Right ventricle myocardium inferior (tissue), 1 donor: ENCODE measurements at regions not wholly inside any gene's neighbourhood (a gene's known extent, or its start where the extent isn't known, plus 50 kb on each side); places are given as distances from the start of the nearest gene placed in this dataset.

Source experiments
- ATAC-seq: fragments of 200-7000 bp; cut with Tn5 transposase; one replicate; pipeline ENCODE4 v1.9.1; 2020; ENCODE audit warnings: mild to moderate bottlenecking, moderate library complexity
- DNase-seq: peaks from one replicate; pipeline ENCODE4 v3.0.0; 2021; ENCODE audit errors: missing footprints
- intact Hi-C: fragments of 100-400 bp; cut with DNase I; formaldehyde crosslinking; loops from one replicate; pipeline ENCODE4 v1.11.0; 2022
- donor health status: DM: no; HTN: yes; CAD: no; lungs with severe emphysema.

DNA sequence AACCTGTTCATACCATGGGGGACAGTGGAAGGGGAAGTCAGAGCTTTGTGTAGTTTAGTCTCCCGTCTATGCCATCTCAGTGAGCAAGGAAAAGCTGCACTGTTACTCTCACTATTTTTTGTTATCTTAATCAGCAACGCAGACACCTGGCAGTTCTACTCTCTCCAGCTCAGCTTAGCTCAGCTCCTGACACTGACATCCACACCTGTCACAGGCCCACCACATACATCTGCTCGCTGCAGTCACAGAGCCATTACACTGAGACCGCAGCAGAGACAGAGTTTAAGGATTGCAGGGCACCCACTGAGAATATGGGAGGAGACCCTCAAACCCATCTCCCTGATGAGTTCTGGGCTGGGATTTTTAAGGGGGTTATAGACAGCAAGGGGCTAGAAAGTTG is 257.3 kb upstream of the AKR1E2 start:
- intact Hi-C loops, result no loop called here
- ATAC-seq (no peak), DNase-seq (no peak)

GRCh38 chr10:4568086-4568485 is 257.9 kb upstream of the AKR1E2 start:
- ATAC-seq (no peak), DNase-seq (no peak)
- intact Hi-C loops, result no loop called here

GRCh38 chr10:4567637-4568036 is 258.4 kb upstream of the AKR1E2 start:
- no peak for DNase-seq
- intact Hi-C loops, result no loop called here
- no peak for ATAC-seq

GRCh38 chr10:4566011-4566410 is 260.0 kb upstream of the AKR1E2 start:
- intact Hi-C loops, result no loop called here
- ATAC-seq (no peak), DNase-seq (no peak)

DNA sequence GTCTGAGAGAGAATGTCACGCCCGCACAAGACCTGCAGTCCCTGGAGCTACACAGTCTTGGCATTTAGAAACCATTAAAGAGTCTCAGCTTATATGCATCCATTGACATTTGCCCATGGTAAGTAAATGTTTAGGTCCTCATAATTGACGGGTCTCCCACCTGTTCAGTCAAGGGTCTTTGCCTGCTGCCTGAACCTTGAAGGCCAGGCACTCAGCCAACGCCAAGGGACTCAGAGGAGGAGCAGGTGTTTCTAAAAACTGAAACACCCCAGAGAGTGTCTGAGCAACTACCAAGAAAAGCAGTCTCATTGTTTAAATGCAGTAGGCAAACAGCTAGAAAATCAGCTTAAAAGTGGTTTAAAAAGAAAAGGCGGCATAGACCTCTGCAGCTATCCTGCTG is 264.7 kb upstream of the AKR1E2 start:
- ATAC-seq (no peak), DNase-seq (no peak)
- intact Hi-C loops, result no loop called here

- intact Hi-C loops, result no loop called here
These were observed 268.5 kb upstream of the AKR1E2 start for GRCh38 chr10:4557469-4557868.

GRCh38 chr10:4556527-4556926 is 269.5 kb upstream of the AKR1E2 start:
- intact Hi-C loops, result no loop called here
- DNase-seq (no peak), ATAC-seq (no peak)

More at GRCh38 chr10:4557469-4557868, 268.5 kb upstream of the AKR1E2 start:
- DNase-seq (no peak), ATAC-seq (no peak)

GRCh38 chr10:4555920-4556319 is 270.1 kb upstream of the AKR1E2 start:
- intact Hi-C loops, result no loop called here
- DNase-seq (no peak), ATAC-seq (no peak)

DNA sequence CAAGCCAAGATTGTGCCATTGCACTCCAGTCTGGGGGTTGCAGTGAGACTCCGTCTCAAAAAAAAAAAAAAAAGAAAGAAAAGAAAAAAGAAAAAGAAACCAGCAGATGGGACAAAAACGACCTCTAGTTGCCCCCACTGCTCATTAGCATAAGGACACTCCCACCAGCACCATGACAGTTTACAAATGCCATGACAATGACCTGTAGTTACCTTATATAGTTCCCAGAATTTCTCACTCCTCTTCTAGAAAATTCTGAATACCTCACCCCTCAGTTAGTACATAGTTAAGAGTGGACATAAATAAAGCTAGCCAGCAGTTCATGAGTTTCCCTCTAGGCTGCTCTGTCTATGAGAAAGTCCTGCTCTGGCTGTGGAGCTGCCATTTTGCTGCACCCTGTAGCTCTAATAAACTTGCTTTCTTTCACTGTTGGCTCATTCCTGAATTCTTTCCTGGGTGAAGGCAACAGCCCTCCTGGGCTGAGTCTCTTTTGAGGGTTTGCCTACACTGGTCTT is 276.8 kb upstream of the AKR1E2 start:
- intact Hi-C loops, result no loop called here
- no peak for ATAC-seq
- no peak for DNase-seq

DNA sequence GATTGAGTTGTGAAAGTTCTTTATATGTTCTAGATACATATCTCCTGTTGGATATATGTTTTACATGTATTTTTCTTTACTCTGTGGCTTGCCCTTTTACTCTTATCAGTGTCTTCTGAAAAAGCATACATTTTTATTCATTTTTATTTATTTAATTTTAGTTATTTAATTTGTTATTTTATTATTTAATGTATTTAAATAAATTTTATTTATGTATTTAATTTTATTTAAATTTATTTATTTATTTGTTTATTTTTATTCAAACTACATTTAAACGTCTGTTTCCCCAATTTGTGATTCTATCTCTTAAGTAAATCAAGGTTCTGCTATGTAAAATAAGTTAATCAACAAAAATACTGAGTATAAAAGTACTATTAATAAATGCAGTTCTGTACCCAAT is 279.1 kb upstream of the AKR1E2 start:
- DNase-seq (no peak), ATAC-seq (no peak)
- intact Hi-C loops, result no loop called here

DNA sequence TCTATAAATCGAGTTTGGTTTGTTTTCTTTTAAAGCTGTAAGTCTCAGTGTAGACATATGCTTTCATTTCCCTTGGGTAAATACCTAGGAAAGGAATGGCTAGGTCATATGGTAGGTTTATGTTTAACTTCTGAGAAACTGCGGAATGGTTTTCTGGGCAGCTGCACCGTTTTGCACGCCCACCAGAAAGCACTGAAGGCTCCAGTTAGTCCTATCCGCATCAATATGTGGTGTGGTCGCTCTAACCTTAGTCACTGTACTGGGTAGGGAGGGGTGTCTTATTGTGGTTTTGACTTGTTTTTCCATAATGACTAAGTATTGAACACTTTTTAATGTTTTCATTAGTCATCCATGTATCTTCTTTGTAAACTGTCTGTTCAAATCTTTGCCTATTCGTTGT is 279.5 kb upstream of the AKR1E2 start:
- intact Hi-C loops, result no loop called here
- DNase-seq (no peak), ATAC-seq (no peak)

DNA sequence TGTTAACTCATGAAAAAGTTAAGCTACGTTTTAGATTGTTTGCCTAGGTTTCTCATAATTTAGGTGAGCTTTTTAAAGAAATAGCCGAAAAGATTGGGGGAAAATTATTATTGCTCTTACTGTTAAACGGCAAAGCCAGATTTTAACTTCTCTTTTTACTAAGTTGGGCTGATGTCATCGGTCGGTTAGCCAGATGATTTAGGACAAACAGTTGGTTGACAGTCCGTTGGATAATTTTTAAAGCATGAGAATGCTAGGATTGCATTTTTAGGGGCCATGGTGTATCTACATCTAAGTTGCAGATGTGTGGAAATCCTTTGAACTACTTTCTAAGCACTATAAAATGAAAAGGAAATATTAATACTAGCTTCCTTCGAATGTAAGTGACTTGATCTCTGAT is 280.9 kb upstream of the AKR1E2 start:
- intact Hi-C loops, result no loop called here
- ATAC-seq (no peak), DNase-seq (no peak)

DNA sequence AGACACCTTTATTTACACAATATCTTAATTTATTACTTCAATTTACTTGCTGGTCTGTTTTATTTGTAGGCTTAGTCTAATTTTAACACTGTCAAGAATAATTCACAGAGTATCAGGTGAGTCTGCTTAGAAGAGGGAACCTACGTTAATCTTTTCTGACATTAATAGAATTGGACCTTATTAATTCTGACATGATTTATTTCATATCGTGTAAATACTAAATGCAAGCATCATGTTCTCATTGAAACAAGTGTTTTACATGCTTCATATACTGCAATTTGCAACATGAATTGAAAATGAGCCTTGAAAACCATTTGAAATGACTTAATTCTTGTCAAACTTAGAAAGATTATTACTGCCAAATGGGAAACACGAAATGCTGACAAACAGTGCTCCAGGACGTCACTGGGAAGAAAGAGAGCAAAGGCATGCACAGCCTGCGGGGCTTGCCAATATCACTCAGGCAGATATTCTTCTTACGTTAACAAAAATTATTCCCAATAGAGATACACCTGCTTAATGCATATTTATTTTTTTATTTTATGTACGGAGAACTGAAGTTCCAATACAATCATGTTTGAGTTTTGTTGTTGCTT is 282.0 kb upstream of the AKR1E2 start:
- ATAC-seq, result no peak
- intact Hi-C loops, result loop anchor here (5.0 kb wide), 1 partner anchor 73 kb away; no protein-coding TSS in a partner anchor
- no peak for DNase-seq

- ATAC-seq (peak; percentile 28), DNase-seq (no peak)
- intact Hi-C loops, result loop anchor here (5.0 kb wide), 1 partner anchor 76 kb away; no protein-coding TSS in a partner anchor
These were observed 284.7 kb upstream of the AKR1E2 start for GRCh38 chr10:4541292-4541691.

DNA sequence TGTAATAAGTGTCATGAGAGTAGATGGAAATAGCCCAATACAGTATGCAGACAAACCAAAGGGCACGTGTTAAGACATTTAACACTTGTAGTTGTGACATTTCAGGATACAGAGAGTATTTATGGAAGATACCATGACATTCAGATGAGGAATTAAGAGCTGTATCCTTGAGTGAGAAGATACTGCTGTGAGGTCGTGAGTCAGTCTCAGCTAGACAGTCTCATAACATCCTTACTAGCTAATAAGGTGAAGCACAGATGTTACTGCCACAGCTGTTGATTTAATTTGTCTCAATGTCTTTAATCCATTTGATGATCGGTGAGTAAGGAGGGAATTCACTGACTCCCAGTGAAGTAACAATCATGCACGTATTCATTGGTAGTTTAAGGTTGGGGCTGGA is 288.0 kb upstream of the AKR1E2 start:
- DNase-seq, result no peak
- intact Hi-C loops, result no loop called here
- ATAC-seq, result no peak

- ATAC-seq (no peak), DNase-seq (no peak)
- intact Hi-C loops, result no loop called here
These were observed 290.5 kb upstream of the AKR1E2 start for GRCh38 chr10:4535521-4535920.

DNA sequence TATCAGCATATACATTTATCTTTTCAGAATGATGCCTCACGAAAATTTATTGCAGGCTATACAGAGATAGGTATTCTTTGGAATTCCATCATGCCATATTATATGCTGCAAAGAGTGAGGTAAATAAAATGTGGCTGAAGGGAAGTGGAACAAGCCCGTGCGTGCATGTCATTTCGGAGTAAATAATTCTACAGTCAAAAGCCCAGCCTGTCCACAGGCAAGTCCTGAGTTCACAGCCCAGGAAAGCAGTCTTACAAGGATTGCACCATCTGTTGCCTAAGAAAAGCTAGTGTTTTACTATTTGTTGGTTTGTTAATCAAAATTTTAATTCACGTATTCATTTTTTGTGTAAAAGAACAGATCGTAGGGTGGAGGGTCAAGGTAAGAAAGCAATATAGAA is 292.4 kb upstream of the AKR1E2 start:
- ATAC-seq (no peak), DNase-seq (no peak)
- intact Hi-C loops, result no loop called here

DNA sequence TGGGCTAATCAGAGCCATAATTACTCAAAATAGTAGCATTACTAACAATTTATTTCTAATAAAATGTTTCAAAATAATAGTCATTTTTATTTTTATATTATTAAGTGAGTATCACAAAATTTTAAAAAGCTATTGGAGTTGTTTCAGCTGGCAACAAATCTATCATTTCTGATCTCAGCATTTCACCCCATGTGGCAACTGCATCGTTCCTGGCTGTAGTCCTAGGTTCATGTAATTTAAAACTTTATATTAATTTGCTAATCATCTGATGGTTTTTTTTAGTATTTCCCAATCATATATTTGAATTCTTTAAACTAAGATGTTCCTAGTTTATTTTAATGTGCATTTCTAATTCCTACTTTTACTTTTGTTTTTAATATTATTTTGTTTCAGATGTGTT is 293.0 kb upstream of the AKR1E2 start:
- no peak for ATAC-seq
- intact Hi-C loops, result no loop called here
- no peak for DNase-seq

GRCh38 chr10:4532467-4532866 is 293.5 kb upstream of the AKR1E2 start:
- ATAC-seq, result peak; percentile 28
- intact Hi-C loops, result no loop called here
- DNase-seq, result no peak

DNA sequence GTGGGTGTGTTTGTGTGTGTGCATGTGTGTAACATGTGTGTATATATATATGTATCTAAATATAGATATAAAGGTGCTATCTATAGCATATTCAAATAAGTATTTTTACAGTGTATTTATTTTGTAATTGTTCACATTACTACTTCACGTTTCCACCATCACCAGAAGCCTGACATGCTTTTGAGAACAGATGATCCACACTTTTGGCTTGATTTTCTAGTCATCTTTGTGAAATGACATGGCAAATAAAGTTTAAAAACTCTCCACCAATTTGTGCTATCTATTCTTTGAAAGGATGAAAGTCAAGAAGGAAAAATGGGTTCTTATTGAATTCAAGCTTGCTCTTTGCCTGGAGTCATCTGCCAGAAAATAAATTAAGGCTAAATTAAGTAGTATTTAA is 294.0 kb upstream of the AKR1E2 start:
- ATAC-seq (no peak), DNase-seq (no peak)
- intact Hi-C loops, result no loop called here

GRCh38 chr10:4529266-4529665 is 296.7 kb upstream of the AKR1E2 start:
- no peak for DNase-seq
- no peak for ATAC-seq
- intact Hi-C loops, result no loop called here
